Loucy (cell line): ENCODE measurements at regions not wholly inside any gene's neighbourhood (a gene's known extent, or its start where the extent isn't known, plus 50 kb on each side); places are given as distances from the start of the nearest gene placed in this dataset.

ENCODE experiments used
- H2AFZ ChIP-seq: fragments of 200-600 bp; sonication (generic); 2 replicates; pipeline ENCODE4 v1.6.0; 2016; ENCODE audit warnings: antibody characterized with exemption, mild to moderate bottlenecking, low read length, moderate library complexity
- H3F3A ChIP-seq: fragments of 200-600 bp; 2 replicates; pipeline ENCODE4 v1.6.0; 2016; ENCODE audit warnings: antibody characterized with exemption, low read depth, mild to moderate bottlenecking
- H3K27me3 ChIP-seq: fragments of 200-600 bp; sonication (generic); 2 replicates; pipeline ENCODE4 v1.6.1; 2014; ENCODE audit warnings: low read length, mild to moderate bottlenecking; ENCODE audit not compliant: insufficient read depth, poor library complexity, severe bottlenecking
- H3K36me3 ChIP-seq: fragments of 200-600 bp; sonication (generic); 2 replicates; pipeline ENCODE4 v1.6.1; 2016; ENCODE audit warnings: low read length; ENCODE audit not compliant: insufficient read depth
- H3K4me1 ChIP-seq: fragments of 200-600 bp; sonication (generic); 2 replicates; pipeline ENCODE4 v1.5.1; 2014; ENCODE audit warnings: low read length, mild to moderate bottlenecking; ENCODE audit not compliant: insufficient read depth, poor library complexity, severe bottlenecking
- H3K4me2 ChIP-seq: fragments of 200-600 bp; sonication (generic); 2 replicates; pipeline ENCODE4 v1.6.0; 2014; ENCODE audit warnings: antibody characterized with exemption, low read length, low read depth, mild to moderate bottlenecking; ENCODE audit not compliant: poor library complexity, severe bottlenecking
- H3K4me3 ChIP-seq: fragments of 200-600 bp; sonication (generic); 2 replicates; pipeline ENCODE4 v1.5.1; 2014; ENCODE audit warnings: low read length, mild to moderate bottlenecking, mixed read lengths; ENCODE audit not compliant: poor library complexity, severe bottlenecking
- H3K79me2 ChIP-seq: fragments of 200-600 bp; sonication (generic); 2 replicates; pipeline ENCODE4 v1.6.1; 2014; ENCODE audit warnings: low read length; ENCODE audit not compliant: insufficient read depth
- H3K9ac ChIP-seq: fragments of 200-600 bp; sonication (generic); 2 replicates; pipeline ENCODE4 v1.6.0; 2014; ENCODE audit warnings: mild to moderate bottlenecking, low read depth, low read length, moderate library complexity; ENCODE audit not compliant: poor library complexity, severe bottlenecking
- H3K9me2 ChIP-seq: fragments of 200-600 bp; sonication (generic); replicated peaks from 2 replicates; pipeline ENCODE4 v1.6.1; 2016; ENCODE audit warnings: low read depth, low read length, mixed read lengths
- H3K9me3 ChIP-seq: fragments of 200-600 bp; sonication (generic); 2 replicates; pipeline ENCODE4 v1.6.1; 2014; ENCODE audit warnings: mild to moderate bottlenecking, antibody characterized with exemption, low read length, low read depth; ENCODE audit not compliant: insufficient read depth
- H4K20me1 ChIP-seq: fragments of 200-600 bp; sonication (generic); 2 replicates; pipeline ENCODE4 v1.6.0; 2014; ENCODE audit warnings: antibody characterized with exemption, low read length, mild to moderate bottlenecking; ENCODE audit not compliant: insufficient read depth, poor library complexity, severe bottlenecking
- EZH2phosphoT487 ChIP-seq: fragments of 200-600 bp; IDR thresholded peaks from 2 replicates; pipeline ENCODE4 v1.6.1; 2018; ENCODE audit warnings: antibody characterized with exemption, mild to moderate bottlenecking, moderate library complexity, borderline replicate concordance
- TF ChIP-seq, protein P1 (sequence below): fragments of 200-600 bp; sonication (generic); conservative IDR thresholded peaks from 2 replicates; pipeline ENCODE4 v1.5.1; 2014; ENCODE audit warnings: mild to moderate bottlenecking, antibody characterized with exemption, low read length

DNA sequence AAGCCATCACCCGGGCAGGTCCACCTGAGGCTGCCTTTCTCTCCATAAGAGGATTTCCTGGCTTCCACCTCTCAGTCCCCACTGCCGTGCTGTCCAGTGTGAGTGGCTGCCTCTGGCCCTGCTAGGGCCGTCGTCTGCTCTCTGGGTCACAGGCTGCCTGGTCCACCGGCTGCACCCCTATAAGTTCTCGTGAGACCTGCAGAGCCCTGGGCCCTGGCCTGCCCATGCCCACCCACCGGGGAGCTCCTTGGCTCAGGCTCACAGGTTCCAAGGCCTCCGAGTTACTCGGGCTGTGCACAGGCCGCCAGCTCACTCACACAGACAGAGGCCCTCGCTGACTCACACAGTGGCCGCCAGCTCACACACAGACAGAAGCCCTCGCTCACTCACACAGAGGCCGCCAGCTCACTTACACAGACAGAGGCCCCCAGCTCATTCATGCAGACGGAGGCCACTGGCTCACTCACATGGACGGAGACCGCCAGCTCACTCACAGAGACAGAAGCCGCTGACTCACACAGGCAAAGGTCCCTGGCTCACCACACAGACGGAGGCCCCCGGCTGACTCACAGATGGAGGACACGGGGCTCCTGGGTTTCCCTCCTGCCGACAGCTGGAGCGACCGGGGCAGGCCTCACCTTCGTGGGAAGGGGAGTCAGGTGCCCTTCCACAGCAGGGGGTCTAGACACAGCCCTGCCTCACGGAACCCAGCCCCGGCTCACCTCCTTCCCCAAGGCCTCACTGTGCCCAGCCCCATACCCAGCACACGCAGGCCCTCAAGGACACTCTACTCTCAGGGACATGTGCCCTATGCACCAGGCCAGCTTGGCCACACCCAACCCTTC is 334.1 kb upstream of the MYT1L start:
- H4K20me1 ChIP-seq = no peaks in the 10 kb centered on the region
- H3K9me3 ChIP-seq = no peaks in the 10 kb centered on the region
- H3K4me3 ChIP-seq = no peak overlapping the region
- no peaks in the 10 kb centered on the region for H3K79me2 ChIP-seq
- no peaks in the 10 kb centered on the region for H3K4me1 ChIP-seq
- no peak overlapping the region for H3K9ac ChIP-seq
- H3F3A ChIP-seq = no peaks in the 10 kb centered on the region
- TF ChIP-seq EZH2phosphoT487 = no peak
- TF ChIP-seq, protein P1, sequence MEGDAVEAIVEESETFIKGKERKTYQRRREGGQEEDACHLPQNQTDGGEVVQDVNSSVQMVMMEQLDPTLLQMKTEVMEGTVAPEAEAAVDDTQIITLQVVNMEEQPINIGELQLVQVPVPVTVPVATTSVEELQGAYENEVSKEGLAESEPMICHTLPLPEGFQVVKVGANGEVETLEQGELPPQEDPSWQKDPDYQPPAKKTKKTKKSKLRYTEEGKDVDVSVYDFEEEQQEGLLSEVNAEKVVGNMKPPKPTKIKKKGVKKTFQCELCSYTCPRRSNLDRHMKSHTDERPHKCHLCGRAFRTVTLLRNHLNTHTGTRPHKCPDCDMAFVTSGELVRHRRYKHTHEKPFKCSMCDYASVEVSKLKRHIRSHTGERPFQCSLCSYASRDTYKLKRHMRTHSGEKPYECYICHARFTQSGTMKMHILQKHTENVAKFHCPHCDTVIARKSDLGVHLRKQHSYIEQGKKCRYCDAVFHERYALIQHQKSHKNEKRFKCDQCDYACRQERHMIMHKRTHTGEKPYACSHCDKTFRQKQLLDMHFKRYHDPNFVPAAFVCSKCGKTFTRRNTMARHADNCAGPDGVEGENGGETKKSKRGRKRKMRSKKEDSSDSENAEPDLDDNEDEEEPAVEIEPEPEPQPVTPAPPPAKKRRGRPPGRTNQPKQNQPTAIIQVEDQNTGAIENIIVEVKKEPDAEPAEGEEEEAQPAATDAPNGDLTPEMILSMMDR = no peak
- H3K27me3 ChIP-seq = no peaks in the 10 kb centered on the region
- H3K36me3 ChIP-seq = no peaks in the 10 kb centered on the region
- H3K9me2 ChIP-seq = no peaks in the 10 kb centered on the region
- H2AFZ ChIP-seq = no peak overlapping the region
- H3K4me2 ChIP-seq = no peak overlapping the region

DNA sequence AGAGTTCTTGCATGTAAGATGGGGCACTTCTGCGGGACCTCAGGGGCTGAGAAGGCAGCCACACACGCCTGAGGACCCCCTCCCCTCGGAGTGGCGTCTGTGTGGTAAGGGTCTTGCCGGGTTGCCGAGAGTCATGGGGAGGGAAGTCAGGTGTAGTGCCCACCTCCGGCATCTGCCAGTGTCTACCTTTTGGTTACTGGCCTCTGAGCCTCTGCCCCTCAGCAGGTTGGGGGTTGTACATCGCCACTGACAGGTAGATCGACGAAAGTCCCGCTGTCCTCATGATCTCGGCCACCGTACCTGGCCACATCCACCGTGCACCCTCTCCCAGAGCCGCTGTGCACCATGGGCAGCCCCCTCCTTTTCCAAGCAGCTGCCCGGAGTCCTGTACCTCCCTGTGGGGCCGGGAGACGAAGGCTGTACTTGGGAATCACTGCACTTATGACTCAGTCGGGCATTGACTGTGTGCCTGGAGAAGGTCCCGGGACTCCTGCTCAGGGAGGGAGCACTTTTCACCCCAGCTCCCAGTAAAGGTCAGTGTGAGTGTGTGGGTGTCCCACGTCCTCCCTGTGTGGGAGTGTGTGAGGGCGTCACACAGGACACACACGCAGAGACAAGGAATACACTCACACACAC is 332.4 kb upstream of the MYT1L start:
- TF ChIP-seq EZH2phosphoT487 = no peak
- TF ChIP-seq, protein P1 = no peak
- no peaks in the 10 kb centered on the region for H3K79me2 ChIP-seq
- H3K4me2 ChIP-seq = no peak overlapping the region
- no peak overlapping the region for H2AFZ ChIP-seq
- H3K9me3 ChIP-seq = no peaks in the 10 kb centered on the region; the same call in 1 of the 2 replicates
- no peaks in the 10 kb centered on the region for H4K20me1 ChIP-seq
- H3K9me2 ChIP-seq = no peaks in the 10 kb centered on the region
- no peak overlapping the region for H3K4me3 ChIP-seq
- no peaks in the 10 kb centered on the region for H3K36me3 ChIP-seq
- H3K27me3 ChIP-seq = no peaks in the 10 kb centered on the region
- H3F3A ChIP-seq = no peaks in the 10 kb centered on the region
- H3K4me1 ChIP-seq = no peaks in the 10 kb centered on the region
- no peak overlapping the region for H3K9ac ChIP-seq

DNA sequence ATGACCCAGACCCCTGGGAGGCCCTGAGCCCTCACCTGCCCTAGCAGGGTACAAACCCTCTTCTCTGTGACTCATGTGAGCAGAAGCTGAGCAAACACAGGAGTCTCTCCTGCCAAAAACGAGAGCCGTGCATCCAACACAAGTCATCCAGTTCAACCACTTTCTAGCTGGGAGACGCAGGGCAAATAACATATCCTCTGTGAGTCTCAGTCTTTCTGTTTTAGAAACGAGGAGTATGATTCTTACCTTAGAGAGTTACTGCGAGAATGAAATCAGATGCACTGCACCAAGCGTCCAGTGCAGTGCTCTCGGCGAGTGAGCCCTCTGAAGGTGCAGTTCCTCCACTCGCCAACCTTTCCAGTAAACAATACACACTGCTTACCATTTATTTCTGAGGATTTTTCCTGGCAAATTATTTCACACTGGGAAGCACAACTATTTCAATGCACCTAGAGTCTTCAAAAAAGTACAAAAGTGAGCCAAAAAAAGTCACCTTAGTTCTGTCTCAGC is 331.8 kb upstream of the MYT1L start:
- no peaks in the 10 kb centered on the region for H4K20me1 ChIP-seq
- no peak overlapping the region for H3K9ac ChIP-seq
- H3K36me3 ChIP-seq = no peaks in the 10 kb centered on the region
- H3K4me2 ChIP-seq = no peak overlapping the region
- H3K9me3 ChIP-seq = no peaks in the 10 kb centered on the region; the same call in 1 of the 2 replicates
- no peaks in the 10 kb centered on the region for H3F3A ChIP-seq
- H3K9me2 ChIP-seq = no peaks in the 10 kb centered on the region
- no peaks in the 10 kb centered on the region for H3K4me1 ChIP-seq
- H2AFZ ChIP-seq = no peak overlapping the region
- H3K27me3 ChIP-seq = no peaks in the 10 kb centered on the region
- TF ChIP-seq, protein P1 = no peak
- no peak for TF ChIP-seq EZH2phosphoT487
- H3K79me2 ChIP-seq = no peaks in the 10 kb centered on the region
- H3K4me3 ChIP-seq = no peak overlapping the region
